ENCODE measurements at regions not wholly inside any gene's neighbourhood (a gene's known extent, or its start where the extent isn't known, plus 50 kb on each side); places are given as distances from the start of the nearest gene placed in this dataset.

DNA sequence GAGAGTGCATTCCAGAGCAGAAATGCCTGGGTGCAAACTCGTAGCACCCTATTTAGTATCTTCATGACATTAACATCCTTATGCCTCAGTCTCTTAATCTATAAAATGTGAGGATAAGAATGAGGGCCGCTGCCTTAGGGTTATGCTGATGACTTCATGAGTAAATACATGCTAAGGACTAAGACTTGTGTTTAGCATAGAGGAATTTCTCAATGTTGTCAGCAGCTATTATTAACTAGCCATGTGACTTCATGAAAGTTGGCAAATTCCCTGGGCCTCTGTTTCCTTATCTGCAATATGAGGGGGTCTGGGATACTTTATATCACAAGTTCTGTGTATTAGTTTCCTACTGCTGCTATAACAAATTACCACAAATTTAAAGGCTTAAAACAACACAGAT is 108.1 kb upstream of the RIPOR2 start:
- H3K9me1 ChIP-seq (ENCODE audit: insufficient read depth, low read length), result peaks cover 4% of the 10 kb centered on the region; the same call in 1 of the 2 replicates
- H3K27ac ChIP-seq (ENCODE audit: insufficient read depth, low read length), result no peak overlapping the region
- H3K27me3 ChIP-seq (ENCODE audit: control insufficient read depth, insufficient read depth, low read length), result no peaks in the 10 kb centered on the region
- H4K20me1 ChIP-seq (ENCODE audit: insufficient read depth, low read length), result no peaks in the 10 kb centered on the region
- H2AFZ ChIP-seq (replicated peaks; ENCODE audit: low read length, poor library complexity), result no peak overlapping the region
- intact Hi-C loops (cut with micrococcal nuclease), result no loop called here
- no peak overlapping the region for H2BK15ac ChIP-seq (ENCODE audit: low read depth, low read length)
- no peak overlapping the region for H4K8ac ChIP-seq (ENCODE audit: low read depth in 2 of 2, low read length in 2 of 2)
- no peak overlapping the region for H4K5ac ChIP-seq (ENCODE audit: low read depth, low read length)
- CTCF ChIA-PET, result no interaction called here
- TF ChIP-seq FOS (IDR thresholded peaks at IDR 0.05; ENCODE audit: low read depth, low read length) (no peak), SMC3 (IDR thresholded peaks at IDR 0.05; ENCODE audit: low read depth, low read length) (no peak), RCOR1 (IDR thresholded peaks at IDR 0.05; ENCODE audit: insufficient replicate concordance, low read length) (no peak), CHD1 (IDR thresholded peaks at IDR 0.05; ENCODE audit: low read depth, low read length) (no peak), MAZ (IDR thresholded peaks at IDR 0.05; ENCODE audit: borderline replicate concordance, low read depth, low read length) (no peak), MXI1 (IDR thresholded peaks at IDR 0.05; ENCODE audit: borderline replicate concordance, low read depth, low read length) (no peak), NFE2L2 (IDR thresholded peaks at IDR 0.05; ENCODE audit: low read depth, low read length) (no peak), MAFK (IDR thresholded peaks at IDR 0.05; ENCODE audit: low read depth, low read length) (no peak), RAD21 (IDR thresholded peaks at IDR 0.05; ENCODE audit: low read length) (no peak), CEBPB (IDR thresholded peaks at IDR 0.05; ENCODE audit: low read depth, low read length) (no peak), BHLHE40 (IDR thresholded peaks at IDR 0.05; ENCODE audit: low read depth, low read length) (no peak)
- TF ChIP-seq, protein P1, sequence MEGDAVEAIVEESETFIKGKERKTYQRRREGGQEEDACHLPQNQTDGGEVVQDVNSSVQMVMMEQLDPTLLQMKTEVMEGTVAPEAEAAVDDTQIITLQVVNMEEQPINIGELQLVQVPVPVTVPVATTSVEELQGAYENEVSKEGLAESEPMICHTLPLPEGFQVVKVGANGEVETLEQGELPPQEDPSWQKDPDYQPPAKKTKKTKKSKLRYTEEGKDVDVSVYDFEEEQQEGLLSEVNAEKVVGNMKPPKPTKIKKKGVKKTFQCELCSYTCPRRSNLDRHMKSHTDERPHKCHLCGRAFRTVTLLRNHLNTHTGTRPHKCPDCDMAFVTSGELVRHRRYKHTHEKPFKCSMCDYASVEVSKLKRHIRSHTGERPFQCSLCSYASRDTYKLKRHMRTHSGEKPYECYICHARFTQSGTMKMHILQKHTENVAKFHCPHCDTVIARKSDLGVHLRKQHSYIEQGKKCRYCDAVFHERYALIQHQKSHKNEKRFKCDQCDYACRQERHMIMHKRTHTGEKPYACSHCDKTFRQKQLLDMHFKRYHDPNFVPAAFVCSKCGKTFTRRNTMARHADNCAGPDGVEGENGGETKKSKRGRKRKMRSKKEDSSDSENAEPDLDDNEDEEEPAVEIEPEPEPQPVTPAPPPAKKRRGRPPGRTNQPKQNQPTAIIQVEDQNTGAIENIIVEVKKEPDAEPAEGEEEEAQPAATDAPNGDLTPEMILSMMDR (conservative IDR thresholded peaks at IDR 0.05; ENCODE audit: low read depth, low read length), result no peak
- TF ChIP-seq, protein P2, sequence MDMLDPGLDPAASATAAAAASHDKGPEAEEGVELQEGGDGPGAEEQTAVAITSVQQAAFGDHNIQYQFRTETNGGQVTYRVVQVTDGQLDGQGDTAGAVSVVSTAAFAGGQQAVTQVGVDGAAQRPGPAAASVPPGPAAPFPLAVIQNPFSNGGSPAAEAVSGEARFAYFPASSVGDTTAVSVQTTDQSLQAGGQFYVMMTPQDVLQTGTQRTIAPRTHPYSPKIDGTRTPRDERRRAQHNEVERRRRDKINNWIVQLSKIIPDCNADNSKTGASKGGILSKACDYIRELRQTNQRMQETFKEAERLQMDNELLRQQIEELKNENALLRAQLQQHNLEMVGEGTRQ (IDR thresholded peaks at IDR 0.05; ENCODE audit: low read depth, low read length), result no peak
- TF ChIP-seq, protein P3, sequence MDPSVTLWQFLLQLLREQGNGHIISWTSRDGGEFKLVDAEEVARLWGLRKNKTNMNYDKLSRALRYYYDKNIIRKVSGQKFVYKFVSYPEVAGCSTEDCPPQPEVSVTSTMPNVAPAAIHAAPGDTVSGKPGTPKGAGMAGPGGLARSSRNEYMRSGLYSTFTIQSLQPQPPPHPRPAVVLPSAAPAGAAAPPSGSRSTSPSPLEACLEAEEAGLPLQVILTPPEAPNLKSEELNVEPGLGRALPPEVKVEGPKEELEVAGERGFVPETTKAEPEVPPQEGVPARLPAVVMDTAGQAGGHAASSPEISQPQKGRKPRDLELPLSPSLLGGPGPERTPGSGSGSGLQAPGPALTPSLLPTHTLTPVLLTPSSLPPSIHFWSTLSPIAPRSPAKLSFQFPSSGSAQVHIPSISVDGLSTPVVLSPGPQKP (IDR thresholded peaks at IDR 0.05; ENCODE audit: borderline replicate concordance, low read depth, low read length), result no peak
- H3K4ac ChIP-seq (ENCODE audit: low read depth, low read length), result no peak overlapping the region
- POLR2A ChIA-PET (ENCODE audit: unreplicated experiment), result no interaction called here
- H3K4me3 ChIP-seq (ENCODE audit: insufficient read depth, low read depth, low read length), result no peak overlapping the region
- H2BK120ac ChIP-seq (ENCODE audit: low read depth, low read length), result no peak overlapping the region
- BruUV-seq (replicated peaks), result no TSS peak
- H2BK20ac ChIP-seq (ENCODE audit: low read depth, low read length), result no peak overlapping the region
- H3K36me3 ChIP-seq (ENCODE audit: control insufficient read depth, insufficient read depth, low read length), result no peaks in the 10 kb centered on the region
- no CpG with 5 or more reads among the region's 2 CpGs for WGBS, 2 experiments (ENCODE audit: extremely low coverage in 2 of 2, insufficient read length in 1 of 2)
- no peak for ATAC-seq (ENCODE audit: low read depth)
- H2BK5ac ChIP-seq (ENCODE audit: low read depth, low read length, poor library complexity, severe bottlenecking), result no peak overlapping the region
- no peak overlapping the region for H3K14ac ChIP-seq (replicated peaks; ENCODE audit: low read depth, low read length)
- no peaks in the 10 kb centered on the region for H3K79me1 ChIP-seq (ENCODE audit: low read depth in 1 of 2, low read length in 2 of 2)
- H3K9ac ChIP-seq (ENCODE audit: low read depth, low read length), result no peak overlapping the region
- no peak overlapping the region for H2AK9ac ChIP-seq (replicated peaks; ENCODE audit: low read depth, low read length, poor library complexity)
- H4K91ac ChIP-seq (ENCODE audit: insufficient read depth, low read depth, low read length), result no peak overlapping the region
- no peak overlapping the region for H3K18ac ChIP-seq (ENCODE audit: low read depth, low read length)
- no peaks in the 10 kb centered on the region for H3K9me3 ChIP-seq (ENCODE audit: control insufficient read depth, insufficient read depth, low read length)
- no peak for DNase-seq
- H3K23ac ChIP-seq (ENCODE audit: low read depth, low read length), result no peak overlapping the region
- H2AK5ac ChIP-seq (ENCODE audit: low read depth, low read length), result no peak overlapping the region
- in situ Hi-C loops (cut with MboI; ENCODE audit: low sequenced_read_pairs), result no loop called here
- dilution Hi-C loops (cut with HindIII; ENCODE audit: low sequenced_read_pairs, unreplicated experiment), result no loop called here
- peaks cover 4% of the 10 kb centered on the region; the same call in 1 of the 2 replicates for H3K4me1 ChIP-seq (ENCODE audit: control insufficient read depth, insufficient read depth, low read length)
- H3K4me2 ChIP-seq (ENCODE audit: low read depth, low read length), result no peak overlapping the region
- no peak overlapping the region for H3K56ac ChIP-seq (ENCODE audit: extremely low read depth, insufficient read depth, low read length)

Data from IMR-90 (cell line).